ENCODE measurements at regions not wholly inside any gene's neighbourhood (a gene's known extent, or its start where the extent isn't known, plus 50 kb on each side); places are given as distances from the start of the nearest gene placed in this dataset.

- Histone ChIP-seq H3K36me3 (ENCODE audit: control insufficient read depth, insufficient read depth, low read length) (no peaks in the 10 kb centered on the region), H2BK5ac (ENCODE audit: low read depth, low read length, poor library complexity, severe bottlenecking) (no peak overlapping the region), H3K4me3 (ENCODE audit: insufficient read depth, low read depth, low read length) (no peak overlapping the region), H2BK15ac (ENCODE audit: low read depth, low read length) (no peak overlapping the region), H4K8ac (ENCODE audit: low read depth in 2 of 2, low read length in 2 of 2) (no peak overlapping the region), H3K79me1 (ENCODE audit: low read depth in 1 of 2, low read length in 2 of 2) (no peaks in the 10 kb centered on the region), H3K27me3 (ENCODE audit: control insufficient read depth, insufficient read depth, low read length) (no peaks in the 10 kb centered on the region), H4K5ac (ENCODE audit: low read depth, low read length) (no peak overlapping the region), H3K23ac (ENCODE audit: low read depth, low read length) (no peak overlapping the region), H3K14ac (replicated peaks; ENCODE audit: low read depth, low read length) (no peak overlapping the region), H2AK9ac (replicated peaks; ENCODE audit: low read depth, low read length, poor library complexity) (no peak overlapping the region), H3K4ac (ENCODE audit: low read depth, low read length) (no peak overlapping the region), H3K4me2 (ENCODE audit: low read depth, low read length) (no peak overlapping the region), H2BK20ac (ENCODE audit: low read depth, low read length) (no peak overlapping the region), H4K91ac (ENCODE audit: insufficient read depth, low read depth, low read length) (no peak overlapping the region), H3K9me1 (ENCODE audit: insufficient read depth, low read length) (no peaks in the 10 kb centered on the region), H3K18ac (ENCODE audit: low read depth, low read length) (no peak overlapping the region), H4K20me1 (ENCODE audit: insufficient read depth, low read length) (no peaks in the 10 kb centered on the region), H3K9ac (ENCODE audit: low read depth, low read length) (no peak overlapping the region), H2BK120ac (ENCODE audit: low read depth, low read length) (no peak overlapping the region), H2AK5ac (ENCODE audit: low read depth, low read length) (no peak overlapping the region), H3K56ac (ENCODE audit: extremely low read depth, insufficient read depth, low read length) (no peak overlapping the region), H2AFZ (replicated peaks; ENCODE audit: low read length, poor library complexity) (no peak overlapping the region), H3K27ac (ENCODE audit: insufficient read depth, low read length) (no peak overlapping the region), H3K9me3 (ENCODE audit: control insufficient read depth, insufficient read depth, low read length) (no peaks in the 10 kb centered on the region), H3K4me1 (ENCODE audit: control insufficient read depth, insufficient read depth, low read length) (no peaks in the 10 kb centered on the region)
- intact Hi-C loops (cut with micrococcal nuclease) (no loop called here), in situ Hi-C loops (cut with MboI; ENCODE audit: low sequenced_read_pairs) (no loop called here), dilution Hi-C loops (cut with HindIII; ENCODE audit: low sequenced_read_pairs, unreplicated experiment) (no loop called here)
- BruUV-seq (replicated peaks) = no TSS peak
- ATAC-seq (ENCODE audit: low read depth) (no peak), DNase-seq (no peak)
- ChIA-PET CTCF (no interaction called here), POLR2A (ENCODE audit: unreplicated experiment) (no interaction called here)
- WGBS, 2 experiments (ENCODE audit: extremely low coverage in 2 of 2, insufficient read length in 1 of 2) = 80% methylated on average over 2 of the region's 2 CpGs; no CpG with 5 or more reads in 1 of the 2 experiments
- no peak for TF ChIP-seq CEBPB (IDR thresholded peaks at IDR 0.05; ENCODE audit: low read depth, low read length)
Observed at GRCh38 chr7:113308399-113308798, 190.0 kb upstream of the SMIM30 start.

Measured in IMR-90 (cell line).